ENCODE measurements at regions not wholly inside any gene's neighbourhood (a gene's known extent, or its start where the extent isn't known, plus 50 kb on each side); places are given as distances from the start of the nearest gene placed in this dataset.
A peak's percentile ranks its signal among the peaks of the same experiment; 100 is the strongest.

DNA sequence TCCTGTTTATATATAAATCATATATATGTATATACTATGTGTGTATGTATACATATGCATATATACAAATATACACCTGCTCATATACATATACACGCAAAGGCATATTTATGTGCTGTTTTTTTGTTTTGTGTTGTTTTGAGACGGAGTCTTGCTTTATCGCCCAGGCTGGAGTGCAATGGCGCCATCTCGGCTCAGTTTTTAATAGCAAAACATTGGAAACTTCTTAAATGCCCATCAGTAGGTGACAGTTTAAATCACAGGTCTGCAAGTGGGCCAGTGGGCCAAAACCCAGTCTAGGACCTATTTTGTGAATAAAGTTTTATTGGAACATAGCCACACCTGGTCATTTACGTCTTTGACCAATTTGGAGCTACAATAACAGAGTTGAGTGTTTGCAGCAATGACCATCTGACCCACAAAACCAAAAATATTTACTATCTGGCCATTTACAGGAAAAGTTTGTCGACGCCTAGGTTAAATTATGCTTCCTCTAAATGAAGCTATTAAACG lies 132.3 kb downstream of the TOMM20 start:
- ATAC-seq (no peak), DNase-seq (no peak)
- Histone ChIP-seq H3K27ac (ENCODE audit: low read length) (peak overlapping the region; percentile 59), H3K4me1 (ENCODE audit: control insufficient read depth, insufficient read depth, low read length) (peaks cover 9% of the 10 kb centered on the region), H3K27me3 (ENCODE audit: control insufficient read depth, insufficient read depth) (no peaks in the 10 kb centered on the region), H3K9me3 (ENCODE audit: control insufficient read depth, low read length) (no peaks in the 10 kb centered on the region), H3K4me3 (ENCODE audit: low read length) (no peak overlapping the region)
- WGBS: 86% methylated on average over 9 of the region's 9 CpGs
- intact Hi-C loops (cut with DNase I): loop anchor here in 3 of 4 donors (2.0 to 10.0 kb wide), 4 partner anchors 51 to 462 kb away; partner anchors contain the start of gene IRF2BP2 (in 1 of the 3)

DNA sequence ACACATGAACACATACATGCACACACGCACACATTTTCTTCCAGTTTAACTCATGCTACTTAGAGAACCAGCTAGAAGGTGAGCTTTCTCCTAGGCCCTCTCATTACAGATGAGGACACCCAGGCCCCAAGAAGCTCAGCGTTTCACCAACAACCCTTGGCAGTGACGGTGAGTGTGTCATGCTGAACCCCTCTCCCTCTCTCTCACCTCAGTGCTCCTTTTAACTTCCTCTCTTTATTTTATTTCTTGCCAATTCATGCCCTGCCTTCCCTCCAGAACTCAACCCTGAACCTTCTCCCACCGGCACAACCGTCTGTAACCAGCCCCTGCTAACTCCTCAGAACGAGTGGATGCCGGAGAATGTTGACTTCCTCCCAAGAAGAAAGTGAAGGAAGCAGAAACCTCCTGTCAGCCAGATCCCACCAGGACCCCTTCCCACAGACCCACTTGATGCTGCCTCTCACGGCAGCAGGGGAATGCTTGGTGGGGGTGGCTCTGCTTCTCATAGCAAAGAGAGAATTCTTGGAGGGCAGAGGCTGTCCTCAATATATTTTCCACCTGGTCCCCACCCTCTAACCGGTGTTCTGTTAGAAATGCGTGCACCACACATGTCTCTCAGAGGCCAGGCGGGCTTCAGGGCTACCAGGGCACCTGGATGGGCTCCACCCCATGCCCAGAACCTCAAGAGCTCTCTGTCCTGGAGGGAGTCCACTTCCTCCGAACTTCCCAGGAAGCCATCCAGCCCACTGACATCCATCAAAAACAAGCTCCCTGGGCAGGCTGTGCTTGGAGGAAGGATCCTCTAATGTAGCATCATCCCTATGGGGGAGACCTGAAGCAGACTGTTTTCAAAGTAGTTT lies 134.0 kb downstream of the TOMM20 start:
- ATAC-seq: no peak
- 71% methylated on average over 12 of the region's 12 CpGs for WGBS
- H3K4me3 ChIP-seq (ENCODE audit: low read length): no peak overlapping the region
- DNase-seq: no peak
- H3K27ac ChIP-seq (ENCODE audit: low read length): no peak overlapping the region
- peaks cover 9% of the 10 kb centered on the region for H3K4me1 ChIP-seq (ENCODE audit: control insufficient read depth, insufficient read depth, low read length)
- no peaks in the 10 kb centered on the region for H3K9me3 ChIP-seq (ENCODE audit: control insufficient read depth, low read length)
- no peaks in the 10 kb centered on the region for H3K27me3 ChIP-seq (ENCODE audit: control insufficient read depth, insufficient read depth)
- intact Hi-C loops (cut with DNase I): loop anchor here in 2 of 4 donors (5.0 to 10.0 kb wide), 4 partner anchors 53 to 460 kb away; partner anchors contain the start of gene IRF2BP2 (in 1 of the 2)

DNA sequence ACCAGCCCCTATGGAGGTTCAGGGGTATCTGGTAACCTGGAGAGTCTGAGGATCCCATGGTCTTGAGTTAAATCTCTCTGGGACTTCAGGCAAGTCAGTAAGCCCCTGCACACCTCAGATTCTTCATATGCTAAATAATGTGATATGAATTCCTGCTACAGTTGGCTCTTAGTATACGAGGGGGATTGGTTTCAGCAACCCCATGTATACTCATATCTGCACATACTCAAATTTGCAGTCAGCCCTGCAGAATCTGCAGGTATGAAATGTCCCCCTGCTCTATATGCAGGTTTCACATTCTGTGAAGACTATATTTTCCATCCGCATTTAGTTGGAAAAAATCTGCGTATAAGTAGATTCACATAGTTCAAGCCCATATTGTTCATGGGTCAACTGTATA lies 136.6 kb downstream of the TOMM20 start:
- no peaks in the 10 kb centered on the region for H3K9me3 ChIP-seq (ENCODE audit: control insufficient read depth, low read length)
- H3K27ac ChIP-seq (ENCODE audit: low read length): no peak overlapping the region
- H3K27me3 ChIP-seq (ENCODE audit: control insufficient read depth, insufficient read depth): no peaks in the 10 kb centered on the region
- DNase-seq (no peak), ATAC-seq (no peak)
- WGBS: 95% methylated on average over 3 of the region's 3 CpGs
- H3K4me1 ChIP-seq (ENCODE audit: control insufficient read depth, insufficient read depth, low read length): peaks cover 3% of the 10 kb centered on the region
- no peak overlapping the region for H3K4me3 ChIP-seq (ENCODE audit: low read length)
- intact Hi-C loops (cut with DNase I): loop anchor here in 2 of 4 donors (5.0 to 10.0 kb wide), 3 partner anchors 85 to 457 kb away; partner anchors contain the start of gene IRF2BP2 (in 1 of the 2)

DNA sequence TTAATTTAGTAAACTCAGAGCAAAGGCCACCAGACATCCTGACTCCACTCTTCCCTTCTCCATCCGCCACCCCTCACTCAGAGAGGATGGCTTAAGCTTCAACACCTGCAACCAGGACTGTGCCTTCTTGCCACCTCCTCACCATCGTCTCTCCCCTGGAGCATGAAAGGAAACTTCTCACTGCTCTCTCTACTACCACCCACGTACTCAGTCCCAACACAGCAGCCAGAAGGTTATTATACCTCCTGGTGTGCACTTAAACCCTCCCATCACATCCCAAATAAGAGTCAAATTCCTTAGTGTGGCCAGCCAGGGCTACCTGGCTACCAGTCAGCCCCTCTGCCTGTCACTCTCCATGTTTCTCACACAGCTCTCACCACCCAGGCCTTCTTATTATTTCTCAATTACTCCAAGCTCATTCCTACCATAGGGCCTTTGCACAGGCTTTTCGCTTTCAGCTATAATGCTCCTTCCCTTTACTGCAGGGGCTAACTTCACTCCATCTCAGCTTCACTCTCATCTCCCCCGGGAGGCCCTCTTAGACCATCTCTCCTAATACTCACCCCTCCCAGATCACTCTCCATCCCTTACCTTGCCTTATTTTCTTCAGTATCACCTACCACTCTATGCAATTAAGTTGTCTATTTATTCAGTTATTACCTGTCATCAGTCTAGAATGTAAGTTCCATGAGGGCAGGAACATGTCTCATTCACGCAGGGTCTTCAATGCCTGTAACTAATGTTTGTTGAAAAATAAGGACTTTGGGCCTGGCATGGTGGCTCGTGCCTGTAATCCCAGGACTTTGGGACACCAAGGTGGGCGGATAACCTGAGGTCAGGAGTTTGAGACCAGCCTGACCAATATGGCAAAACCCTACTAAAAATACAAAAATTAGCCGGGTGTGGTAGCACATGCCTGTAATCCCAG lies 137.5 kb downstream of the TOMM20 start:
- ATAC-seq (no peak), DNase-seq (no peak)
- peaks cover 4% of the 10 kb centered on the region for H3K4me1 ChIP-seq (ENCODE audit: control insufficient read depth, insufficient read depth, low read length)
- H3K4me3 ChIP-seq (ENCODE audit: low read length): no peak overlapping the region
- no peak overlapping the region for H3K27ac ChIP-seq (ENCODE audit: low read length)
- intact Hi-C loops (cut with DNase I): loop anchor here in 2 of 4 donors (5.0 to 10.0 kb wide), 3 partner anchors 86 to 456 kb away; partner anchors contain the start of gene IRF2BP2 (in 1 of the 2)
- H3K27me3 ChIP-seq (ENCODE audit: control insufficient read depth, insufficient read depth): no peaks in the 10 kb centered on the region
- no peaks in the 10 kb centered on the region for H3K9me3 ChIP-seq (ENCODE audit: control insufficient read depth, low read length)
- WGBS: 97% methylated on average over 9 of the region's 9 CpGs

DNA sequence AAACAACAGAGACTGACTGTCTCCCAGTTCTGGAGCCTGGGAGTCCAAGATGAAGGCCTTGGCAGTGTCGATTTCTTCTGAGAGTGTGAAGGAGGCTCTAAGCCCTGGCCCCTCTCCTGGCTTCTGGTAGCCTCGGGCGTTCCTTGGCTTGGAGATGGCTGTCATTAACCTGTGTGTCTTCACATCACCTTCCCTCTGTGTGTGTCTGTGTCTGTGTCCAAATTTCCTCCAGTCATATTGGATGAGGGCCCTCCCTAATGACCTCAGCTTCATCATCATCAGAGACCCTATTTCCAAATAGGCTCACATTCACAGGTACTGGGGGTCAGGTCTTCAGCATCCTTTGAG lies 138.3 kb downstream of the TOMM20 start:
- DNase-seq (no peak), ATAC-seq (no peak)
- 92% methylated on average over 3 of the region's 3 CpGs for WGBS
- Histone ChIP-seq H3K27me3 (ENCODE audit: control insufficient read depth, insufficient read depth) (no peaks in the 10 kb centered on the region), H3K4me3 (ENCODE audit: low read length) (no peak overlapping the region), H3K27ac (ENCODE audit: low read length) (no peak overlapping the region), H3K4me1 (ENCODE audit: control insufficient read depth, insufficient read depth, low read length) (peaks cover 7% of the 10 kb centered on the region), H3K9me3 (ENCODE audit: control insufficient read depth, low read length) (no peaks in the 10 kb centered on the region)
- intact Hi-C loops (cut with DNase I): loop anchor here in 2 of 4 donors (5.0 to 10.0 kb wide), 3 partner anchors 87 to 456 kb away; partner anchors contain the start of gene IRF2BP2 (in 1 of the 2)

DNA sequence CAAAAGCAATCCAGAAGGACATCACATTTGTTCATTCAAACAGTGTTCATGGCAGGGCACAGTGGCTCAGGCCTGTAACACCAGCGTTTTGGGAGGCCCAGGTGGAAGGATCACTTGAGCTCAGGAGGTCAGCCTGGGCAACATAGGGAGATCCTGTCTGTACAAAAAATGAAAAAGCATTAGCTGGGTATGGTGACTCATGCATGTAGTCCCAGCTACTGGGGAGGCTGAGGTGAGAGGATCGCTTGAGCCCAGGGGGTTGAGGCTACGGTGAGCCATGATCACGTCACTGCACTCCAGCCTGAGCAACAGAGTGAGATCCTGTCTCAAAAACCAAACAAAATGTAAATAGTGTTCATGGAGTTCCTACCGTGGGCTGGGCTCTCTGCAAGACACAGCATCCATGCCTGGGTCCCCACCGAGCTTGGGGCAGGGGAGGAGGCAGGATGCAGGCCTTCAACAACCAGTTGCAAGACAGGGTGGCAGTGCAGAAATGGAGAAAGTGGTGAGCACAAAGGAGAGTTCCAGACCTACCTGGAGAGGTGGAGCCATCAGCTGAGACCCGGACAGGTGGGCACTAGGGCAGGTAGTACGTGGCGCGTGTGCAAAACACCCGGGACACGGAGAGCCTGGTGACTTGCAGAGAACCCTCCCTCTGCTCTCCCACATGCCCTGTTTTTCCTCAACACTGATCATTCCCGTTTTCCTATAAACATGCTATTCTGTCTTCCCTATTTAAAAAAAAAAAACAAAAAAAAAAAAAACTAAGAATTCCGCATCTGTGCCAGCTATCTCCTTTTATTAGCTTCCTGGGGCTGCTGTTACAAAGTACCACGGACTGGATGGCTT lies 138.9 kb downstream of the TOMM20 start:
- Histone ChIP-seq H3K4me3 (ENCODE audit: low read length) (no peak overlapping the region), H3K27ac (ENCODE audit: low read length) (no peak overlapping the region), H3K27me3 (ENCODE audit: control insufficient read depth, insufficient read depth) (no peaks in the 10 kb centered on the region), H3K9me3 (ENCODE audit: control insufficient read depth, low read length) (no peaks in the 10 kb centered on the region), H3K4me1 (ENCODE audit: control insufficient read depth, insufficient read depth, low read length) (peaks cover 12% of the 10 kb centered on the region)
- no peak for ATAC-seq
- DNase-seq: no peak
- intact Hi-C loops (cut with DNase I): loop anchor here in 3 of 4 donors (5.0 to 10.0 kb wide), 7 partner anchors 85 to 495 kb away; partner anchors contain the start of gene IRF2BP2 (in 1 of the 3)
- WGBS: 92% methylated on average over 15 of the region's 15 CpGs

DNA sequence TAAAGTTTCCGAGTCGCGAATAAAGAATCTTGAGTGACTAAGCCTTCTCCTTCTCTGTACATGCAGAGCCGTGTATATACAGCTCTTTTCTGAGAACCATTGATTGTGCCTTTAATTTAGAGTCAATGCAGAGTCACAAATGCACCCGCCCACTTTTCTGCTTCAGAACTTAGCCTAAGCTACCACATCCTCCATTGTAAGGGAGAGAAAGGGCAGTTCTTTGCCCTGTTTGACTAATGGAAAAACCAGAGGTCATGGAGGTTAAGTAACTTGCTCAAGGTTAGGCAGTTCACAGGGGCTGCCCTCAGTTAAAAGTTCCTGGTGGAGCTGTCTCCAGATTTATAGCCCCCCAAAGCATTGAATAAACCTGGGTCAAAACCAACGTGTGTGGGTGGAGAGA lies 139.6 kb downstream of the TOMM20 start:
- 90% methylated on average over 6 of the region's 6 CpGs for WGBS
- DNase-seq: no peak
- H3K4me1 ChIP-seq (ENCODE audit: control insufficient read depth, insufficient read depth, low read length): peaks cover 12% of the 10 kb centered on the region

DNA sequence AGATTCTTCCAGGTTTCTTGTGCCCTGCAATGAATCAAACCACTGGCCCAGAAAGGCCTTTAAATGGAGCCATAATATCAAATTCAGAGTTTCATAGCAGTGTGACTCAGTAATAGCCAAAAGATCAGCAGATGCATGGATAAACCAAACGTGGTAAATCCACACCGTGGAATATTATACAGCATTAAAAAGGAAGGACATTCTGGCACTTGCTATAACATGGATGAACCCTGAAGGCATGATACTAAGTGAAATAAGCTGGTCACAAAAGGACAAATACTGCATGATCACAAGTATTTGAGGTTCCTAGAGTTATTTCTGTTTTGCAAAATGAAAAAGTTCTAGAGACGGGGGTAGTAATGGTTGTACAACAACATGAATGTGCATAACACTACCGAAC lies 140.1 kb downstream of the TOMM20 start:
- Histone ChIP-seq H3K27me3 (ENCODE audit: control insufficient read depth, insufficient read depth) (no peaks in the 10 kb centered on the region), H3K9me3 (ENCODE audit: control insufficient read depth, low read length) (no peaks in the 10 kb centered on the region), H3K27ac (ENCODE audit: low read length) (peak overlapping the region; percentile 61), H3K4me1 (ENCODE audit: control insufficient read depth, insufficient read depth, low read length) (peaks cover 12% of the 10 kb centered on the region), H3K4me3 (ENCODE audit: low read length) (no peak overlapping the region)
- intact Hi-C loops (cut with DNase I): loop anchor here in 2 of 4 donors (5.0 to 10.0 kb wide), 4 partner anchors 86 to 494 kb away; no protein-coding TSS in a partner anchor
- WGBS: 93% methylated on average over 4 of the region's 4 CpGs
- DNase-seq (no peak), ATAC-seq (no peak)

More for the DNA sequence above, 139.6 kb downstream of the TOMM20 start:
- H3K4me3 ChIP-seq (ENCODE audit: low read length): no peak overlapping the region
- no peak for ATAC-seq
- no peak overlapping the region for H3K27ac ChIP-seq (ENCODE audit: low read length)
- intact Hi-C loops (cut with DNase I): loop anchor here in 2 of 4 donors (5.0 to 10.0 kb wide), 4 partner anchors 86 to 494 kb away; no protein-coding TSS in a partner anchor
- no peaks in the 10 kb centered on the region for H3K27me3 ChIP-seq (ENCODE audit: control insufficient read depth, insufficient read depth)
- H3K9me3 ChIP-seq (ENCODE audit: control insufficient read depth, low read length): no peaks in the 10 kb centered on the region

DNA sequence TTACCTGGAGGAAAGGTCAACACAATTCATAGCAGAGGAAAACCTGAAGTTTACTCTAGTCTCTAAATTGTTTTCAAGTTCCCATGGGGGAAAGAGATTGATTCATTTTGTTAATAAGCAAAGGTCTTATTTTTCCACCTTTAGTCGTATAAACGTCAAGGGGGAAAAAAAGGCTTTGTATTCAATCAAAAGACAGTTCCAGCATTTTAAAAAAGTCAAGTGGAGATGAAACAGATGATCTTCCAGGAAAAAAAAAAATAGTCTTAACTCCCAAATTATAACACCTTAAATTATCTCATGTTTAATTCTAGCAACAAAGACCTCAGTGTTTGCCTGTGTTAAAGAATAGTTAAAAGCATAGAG lies 140.5 kb downstream of the TOMM20 start:
- Histone ChIP-seq H3K27me3 (ENCODE audit: control insufficient read depth, insufficient read depth) (no peaks in the 10 kb centered on the region), H3K27ac (ENCODE audit: low read length) (peak overlapping the region; percentile 100), H3K4me1 (ENCODE audit: control insufficient read depth, insufficient read depth, low read length) (peaks cover 12% of the 10 kb centered on the region), H3K4me3 (ENCODE audit: low read length) (no peak overlapping the region), H3K9me3 (ENCODE audit: control insufficient read depth, low read length) (no peaks in the 10 kb centered on the region)
- intact Hi-C loops (cut with DNase I): loop anchor here in 2 of 4 donors (5.0 to 10.0 kb wide), 4 partner anchors 87 to 493 kb away; no protein-coding TSS in a partner anchor
- 51% methylated on average over 2 of the region's 2 CpGs for WGBS
- DNase-seq: no peak
- no peak for ATAC-seq

Measured in right cardiac atrium (tissue), 5 donors.